T1000 (cell line): ENCODE measurements at regions not wholly inside any gene's neighbourhood (a gene's known extent, or its start where the extent isn't known, plus 50 kb on each side); places are given as distances from the start of the nearest gene placed in this dataset.

ENCODE experiments used
- DNase-seq: peaks from one replicate; lab custom pipeline; 2025; ENCODE audit warnings: mixed read lengths; lab: John Stamatoyannopoulos, UW

DNA sequence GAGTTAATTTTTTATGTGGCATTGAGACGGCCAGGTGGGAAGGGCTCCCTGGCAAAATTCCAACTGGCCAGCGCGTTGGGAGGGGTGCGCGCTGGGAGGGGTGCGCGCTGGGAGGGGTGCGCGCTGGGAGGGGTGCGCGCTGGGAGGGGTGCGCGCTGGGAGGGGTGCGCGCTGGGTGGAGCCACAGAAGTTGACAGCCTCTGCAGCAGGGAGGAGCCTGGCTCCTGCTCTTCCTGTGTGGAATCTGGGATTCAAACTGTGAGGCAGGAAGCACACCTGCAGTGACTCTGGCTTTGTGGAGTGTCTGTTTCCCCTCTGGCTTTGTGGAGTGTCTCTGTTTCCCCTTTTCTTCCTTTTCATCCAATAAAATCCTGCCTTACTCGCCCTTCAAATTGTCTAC is 147.9 kb upstream of the CBLN2 start:
- DNase-seq: no peak

DNA sequence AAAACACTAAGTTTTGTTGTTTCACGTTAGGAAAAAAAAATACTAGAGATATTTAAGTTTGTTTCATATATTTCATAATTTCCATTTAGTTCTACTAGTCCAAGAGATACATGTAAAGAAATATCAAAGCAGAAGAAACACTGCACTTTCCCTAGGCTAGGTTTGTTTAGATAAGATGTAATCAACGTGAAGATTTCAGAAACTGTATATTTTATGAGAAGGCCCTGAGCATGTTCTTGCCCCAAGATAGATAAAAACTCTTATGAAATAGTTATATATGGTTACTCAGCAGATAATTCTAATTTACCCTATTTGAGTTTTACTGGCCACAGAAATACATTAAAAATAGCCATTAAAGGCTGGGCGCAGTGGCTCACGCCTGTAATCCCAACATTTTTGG is 143.6 kb upstream of the CBLN2 start:
- no peak for DNase-seq

DNA sequence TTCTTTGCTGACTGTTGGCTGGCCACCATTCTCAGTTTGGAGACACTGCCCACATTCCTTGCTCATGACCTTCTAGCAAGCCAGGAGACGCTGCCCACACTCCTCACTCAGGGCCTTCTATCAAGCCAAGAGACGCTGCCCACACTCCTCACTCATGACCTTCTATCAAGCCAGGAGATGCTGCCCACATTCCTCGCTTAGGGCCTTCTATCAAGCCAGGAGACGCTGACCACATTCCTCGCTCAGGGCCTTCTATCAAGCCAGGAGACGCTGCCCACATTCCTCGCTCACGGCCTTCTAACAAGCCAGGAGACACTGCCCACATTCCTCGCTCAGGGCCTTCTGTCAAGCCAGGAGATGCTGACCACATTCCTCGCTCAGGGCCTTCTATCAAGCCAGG is 131.3 kb upstream of the CBLN2 start:
- no peak for DNase-seq

DNA sequence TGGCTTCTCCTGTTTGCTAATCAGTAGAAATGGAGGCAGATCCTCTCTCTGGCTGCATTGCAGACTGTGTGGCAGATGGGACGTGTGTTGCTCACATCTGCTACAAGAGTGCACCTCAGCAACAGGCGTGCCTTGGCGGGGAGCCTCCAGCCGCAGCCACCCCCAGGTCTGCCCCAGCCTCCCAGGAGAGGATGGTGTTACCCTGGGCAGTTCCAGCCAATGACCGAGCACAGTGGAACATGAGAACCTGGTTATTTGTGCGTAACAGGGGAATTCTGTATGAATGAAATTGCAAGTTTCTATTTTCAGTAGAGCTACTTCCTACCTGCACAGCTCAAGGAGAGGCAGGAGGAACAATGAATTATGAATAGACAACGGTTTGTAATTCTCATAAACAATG is 130.6 kb upstream of the CBLN2 start:
- DNase-seq: no peak

DNA sequence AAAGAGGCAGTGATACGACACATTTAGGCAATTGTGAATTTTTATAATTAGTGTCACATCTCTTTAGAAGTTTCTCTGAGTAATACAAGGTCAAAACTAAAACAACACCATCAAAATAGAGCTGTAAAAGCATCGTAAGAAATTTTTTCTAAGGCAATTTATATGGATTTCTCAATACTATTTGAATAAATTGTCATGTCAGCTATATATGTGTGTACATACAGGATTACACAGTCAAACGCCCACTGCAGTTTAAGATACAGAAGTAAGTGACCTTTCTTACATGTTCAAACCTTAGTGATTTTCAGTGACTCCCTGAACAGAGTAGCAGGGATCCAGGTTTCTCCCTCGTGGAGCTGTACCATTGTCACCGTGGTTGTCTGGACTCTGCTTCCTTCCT is 129.1 kb upstream of the CBLN2 start:
- DNase-seq: no peak

DNA sequence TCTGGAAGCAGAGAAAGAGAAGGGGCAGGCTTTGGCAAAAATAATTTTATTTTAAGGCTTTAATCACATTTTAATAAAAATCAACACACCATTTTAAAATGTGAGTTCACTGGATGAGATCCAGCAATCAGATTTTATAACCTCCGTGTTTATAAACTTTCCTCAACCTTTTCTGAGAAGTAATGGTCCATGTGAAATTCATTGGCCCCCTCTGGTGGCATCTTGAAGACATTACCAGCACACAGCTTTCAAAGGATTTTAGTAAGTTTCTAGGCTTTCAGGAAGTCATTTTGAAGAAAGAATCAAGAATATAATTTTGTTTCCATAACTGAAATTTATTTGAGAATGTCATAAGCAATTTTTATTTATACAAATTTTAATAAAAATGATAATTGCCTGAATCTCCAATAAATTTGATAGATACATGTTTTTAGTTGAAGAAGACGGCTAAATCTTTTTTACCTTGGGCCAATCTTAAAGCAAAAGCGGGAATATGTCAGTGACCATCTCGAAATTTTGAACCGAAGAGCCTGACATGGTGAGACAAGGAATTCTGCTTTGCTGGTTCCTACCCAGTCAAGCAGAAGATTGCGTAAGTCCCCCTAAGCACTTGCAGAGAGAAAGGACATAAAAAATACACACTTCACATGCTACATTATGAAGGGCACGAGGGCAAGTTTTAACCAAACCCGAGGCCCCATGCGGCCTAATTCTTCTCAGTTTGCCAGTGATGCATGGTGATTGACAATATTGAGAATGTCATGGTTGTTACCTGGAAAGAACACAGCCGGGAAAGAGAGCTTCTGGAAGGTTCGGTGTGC is 128.4 kb upstream of the CBLN2 start:
- no peak for DNase-seq

DNA sequence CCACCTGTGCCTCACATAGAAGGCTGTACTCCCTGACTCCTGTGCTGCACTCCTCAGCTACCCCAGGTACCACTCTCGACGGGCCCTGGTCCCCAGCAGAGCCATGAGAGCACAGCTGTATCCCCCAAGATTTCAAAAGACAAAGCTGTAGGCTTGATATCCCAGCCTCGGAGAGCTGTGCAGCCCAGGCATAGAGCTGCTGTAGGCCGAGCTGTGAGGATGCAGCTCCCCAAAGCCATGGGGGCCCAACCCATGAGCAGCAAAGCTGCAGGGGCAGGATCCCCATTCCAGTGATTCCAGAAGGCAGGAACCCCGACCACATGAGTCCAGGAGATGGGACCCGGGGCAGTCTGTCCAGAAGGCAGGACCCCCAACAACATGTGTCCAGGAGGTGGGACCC is 123.8 kb upstream of the CBLN2 start:
- no peak for DNase-seq

DNA sequence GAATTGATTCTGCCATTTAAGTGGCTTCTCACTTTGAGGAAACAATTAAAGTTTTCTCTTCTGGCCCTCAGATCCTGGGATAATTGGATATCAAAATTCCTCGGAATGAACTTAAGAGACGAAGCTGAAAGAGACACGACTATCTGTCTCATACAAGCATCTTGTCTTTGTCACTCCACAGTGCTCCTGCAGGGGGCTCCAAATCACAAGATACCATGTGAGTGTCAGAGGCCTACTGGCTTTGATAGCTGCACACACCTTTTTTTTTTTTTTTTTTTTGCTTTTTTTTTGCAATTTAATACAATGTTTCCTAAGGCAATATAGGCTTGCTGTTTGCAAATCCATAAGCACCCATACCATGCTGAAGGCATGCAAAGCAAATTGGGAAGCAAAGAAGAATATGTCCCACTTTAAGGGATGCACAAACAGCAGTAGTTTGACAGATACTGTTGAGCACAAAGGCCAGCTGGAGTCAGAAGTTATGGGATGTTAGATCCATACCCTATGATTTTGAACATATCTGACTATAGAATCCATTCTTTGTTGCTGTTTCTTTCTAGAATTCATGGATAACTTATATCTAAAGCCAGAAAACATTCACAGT is 109.0 kb upstream of the CBLN2 start:
- no peak for DNase-seq

DNA sequence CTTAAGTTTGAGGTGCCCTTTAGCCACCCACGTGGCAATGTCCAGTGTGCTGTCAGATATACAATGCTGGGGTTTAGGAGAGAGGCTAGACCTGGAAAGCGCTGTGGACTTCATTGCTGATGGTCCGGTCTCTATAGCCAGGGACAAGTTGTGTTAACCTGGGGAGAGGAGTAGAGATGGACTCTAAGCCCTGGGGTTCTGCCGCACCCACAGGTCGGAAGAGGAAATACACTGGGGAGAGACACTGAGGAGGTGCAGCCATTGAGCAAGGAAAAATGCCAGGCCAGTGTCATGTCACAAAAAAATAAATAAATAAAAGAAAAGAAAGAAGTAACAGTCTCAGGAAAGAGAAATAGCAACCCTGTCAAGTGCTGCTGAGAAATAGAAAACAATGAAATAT is 106.9 kb upstream of the CBLN2 start:
- no peak for DNase-seq

DNA sequence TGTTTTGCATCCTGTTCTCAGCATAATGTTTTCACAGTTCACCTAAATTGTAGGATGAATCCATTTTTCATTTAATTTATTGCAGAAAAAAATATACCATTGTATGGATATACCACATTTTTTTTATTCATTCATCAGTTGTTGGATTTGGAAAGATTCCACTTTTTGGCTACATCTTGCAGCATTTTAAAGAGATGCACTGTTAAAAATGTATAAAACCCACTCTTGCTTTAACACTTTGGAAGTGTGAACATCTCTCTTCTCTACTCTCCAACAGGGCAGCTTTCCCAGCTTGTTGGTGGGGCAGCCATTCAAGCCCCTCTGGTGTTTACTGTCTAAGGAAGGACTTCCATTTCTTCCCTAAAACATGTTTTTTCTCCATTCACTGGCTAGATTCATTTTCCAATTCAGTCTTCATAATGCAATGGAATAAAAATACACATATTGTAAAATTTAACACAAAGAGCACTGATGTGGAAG is 104.4 kb upstream of the CBLN2 start:
- no peak for DNase-seq

DNA sequence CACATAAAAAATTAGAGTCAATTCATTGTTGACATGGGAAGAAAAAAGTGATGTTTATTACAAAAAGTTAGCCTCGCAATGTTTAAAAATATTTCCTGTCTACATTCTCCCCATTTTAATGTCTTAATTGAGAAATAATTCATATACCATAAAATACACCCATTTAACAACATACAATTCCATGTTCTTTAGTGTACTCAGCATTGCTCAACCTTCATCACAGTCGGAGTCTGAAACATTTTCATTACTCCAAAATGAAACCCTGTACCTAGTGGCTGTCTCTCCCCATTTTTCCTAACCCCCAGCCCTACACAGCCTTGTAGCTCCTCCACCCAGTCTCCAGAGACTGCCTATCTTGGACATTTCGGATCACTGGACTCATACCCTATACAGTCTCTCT is 103.9 kb upstream of the CBLN2 start:
- no peak for DNase-seq

DNA sequence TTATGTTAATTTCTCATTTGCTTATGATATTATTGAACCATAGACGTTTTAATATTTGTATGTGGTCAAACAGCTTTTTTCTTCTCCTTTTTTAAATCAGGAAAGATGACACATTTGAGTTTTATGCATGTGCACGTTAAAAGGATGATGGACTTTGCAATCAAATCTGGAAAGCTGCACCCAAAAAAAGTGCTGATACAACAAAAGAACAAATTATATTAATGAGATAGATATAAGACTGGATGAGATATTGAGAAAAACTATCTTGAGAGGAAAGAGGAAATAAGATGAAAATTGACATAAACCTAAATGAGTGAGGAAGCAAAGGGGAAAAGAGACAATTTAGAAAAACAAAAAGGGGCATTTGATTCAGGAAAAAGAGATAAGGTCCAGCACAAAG is 96.4 kb upstream of the CBLN2 start:
- DNase-seq: no peak

DNA sequence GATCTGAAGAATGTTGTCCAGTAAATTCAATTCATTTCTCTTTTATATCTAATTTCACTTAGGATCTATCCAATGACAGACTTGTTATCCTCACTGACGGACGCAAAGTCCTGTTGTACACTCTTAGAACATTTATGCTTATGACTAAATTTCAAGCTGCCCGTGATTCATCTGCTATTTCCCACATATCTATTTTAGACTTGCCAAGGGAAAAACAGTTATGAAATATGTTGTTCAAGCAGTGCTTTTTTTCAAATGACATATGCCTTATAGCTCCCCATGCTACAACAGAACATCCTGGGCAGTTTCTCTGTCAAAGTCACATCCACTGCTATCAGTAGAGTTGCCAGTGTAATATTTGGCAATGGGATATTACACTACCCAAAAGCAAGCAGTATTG is 94.2 kb upstream of the CBLN2 start:
- DNase-seq: no peak

DNA sequence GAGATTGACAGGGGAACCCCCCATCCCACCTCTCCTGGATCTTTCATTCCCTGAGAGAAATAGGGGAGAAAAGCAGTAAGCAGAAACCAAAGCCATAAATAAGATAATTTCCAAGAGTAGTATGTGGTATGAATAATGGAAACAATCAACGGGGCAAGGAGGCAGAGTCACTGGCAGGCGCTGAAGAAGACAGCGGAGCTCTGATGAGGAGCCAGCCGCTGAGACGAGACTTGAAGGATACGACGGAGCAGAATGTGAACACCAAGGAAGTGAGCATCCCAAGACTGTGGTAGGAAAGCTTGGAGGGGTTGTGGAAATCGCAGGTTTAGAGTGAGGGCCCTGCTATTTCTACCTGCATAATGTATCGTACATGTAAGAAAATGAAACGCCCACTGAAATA is 93.6 kb upstream of the CBLN2 start:
- no peak for DNase-seq

DNA sequence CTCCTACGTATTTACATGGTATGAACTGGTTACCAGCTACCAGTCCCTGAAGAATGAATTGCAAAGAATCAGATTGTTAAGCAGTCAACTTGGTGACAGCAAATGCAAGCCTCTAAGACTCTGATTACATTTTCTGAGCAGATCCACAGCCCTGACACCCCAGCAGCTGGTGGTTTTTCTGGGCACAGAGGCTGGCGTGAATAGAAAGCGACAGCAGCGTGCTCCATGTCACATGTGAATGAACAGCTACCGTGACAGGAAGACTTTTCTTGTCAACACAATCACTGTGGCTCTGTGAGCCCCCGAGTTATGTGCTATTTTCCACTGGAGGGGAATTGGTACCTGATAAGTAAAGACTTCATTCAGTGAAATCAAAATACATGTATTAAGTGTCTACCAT is 93.2 kb upstream of the CBLN2 start:
- no peak for DNase-seq

DNA sequence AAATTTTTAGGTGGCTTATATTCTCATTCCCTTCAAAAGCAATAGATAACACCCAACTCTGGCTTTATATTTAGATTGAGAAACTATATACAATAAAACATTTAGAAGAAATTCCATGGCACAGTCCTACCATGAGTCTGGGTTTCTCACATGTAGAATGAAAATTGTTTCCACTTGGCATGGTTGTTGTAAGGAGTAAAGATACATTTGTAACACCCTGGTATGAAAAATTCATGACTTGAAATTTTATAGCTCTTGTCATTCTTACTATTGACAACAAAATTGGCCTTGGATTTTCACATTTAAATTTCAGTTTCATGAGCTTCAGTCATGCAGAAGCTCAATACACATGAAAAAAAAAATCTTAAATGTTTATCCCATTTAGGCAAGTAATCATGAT is 92.5 kb upstream of the CBLN2 start:
- no peak for DNase-seq

DNA sequence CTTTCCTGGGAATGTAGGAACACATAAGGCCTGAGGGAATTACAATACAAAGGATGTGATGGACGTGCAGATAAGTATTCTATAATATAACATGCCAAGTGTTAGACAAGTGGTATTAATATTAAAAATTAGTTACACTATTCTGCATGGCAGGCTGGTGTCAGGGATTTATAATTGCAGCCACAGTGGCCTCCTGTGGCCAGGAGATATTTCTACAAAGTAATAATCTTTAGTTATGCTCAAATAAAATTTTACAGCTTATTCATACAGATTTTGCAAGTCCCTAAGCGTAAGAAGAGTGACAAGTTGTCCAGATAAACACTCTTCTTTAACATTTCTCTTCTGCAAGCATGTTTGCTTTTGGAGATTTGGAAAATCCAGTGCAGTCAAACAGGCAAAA is 90.4 kb upstream of the CBLN2 start:
- DNase-seq: no peak

DNA sequence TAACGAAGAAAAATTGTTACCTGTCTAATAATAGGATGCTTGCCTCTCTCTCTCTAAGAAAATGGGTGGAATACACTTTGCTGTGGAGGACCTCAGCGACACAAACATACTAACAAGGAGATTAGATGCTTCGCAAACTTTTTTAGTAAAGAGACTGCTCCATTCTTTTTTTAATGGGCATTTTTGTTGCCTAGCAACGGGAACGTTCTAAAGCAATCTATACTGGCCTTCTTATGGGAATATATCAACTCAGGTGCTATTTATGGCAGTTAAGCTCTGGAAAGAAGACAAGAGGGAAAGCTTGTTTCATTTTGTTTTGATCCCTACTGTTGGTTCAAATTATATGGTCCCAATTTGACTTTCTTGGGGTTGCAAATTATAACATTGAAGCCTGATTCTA is 86.8 kb upstream of the CBLN2 start:
- no peak for DNase-seq

DNA sequence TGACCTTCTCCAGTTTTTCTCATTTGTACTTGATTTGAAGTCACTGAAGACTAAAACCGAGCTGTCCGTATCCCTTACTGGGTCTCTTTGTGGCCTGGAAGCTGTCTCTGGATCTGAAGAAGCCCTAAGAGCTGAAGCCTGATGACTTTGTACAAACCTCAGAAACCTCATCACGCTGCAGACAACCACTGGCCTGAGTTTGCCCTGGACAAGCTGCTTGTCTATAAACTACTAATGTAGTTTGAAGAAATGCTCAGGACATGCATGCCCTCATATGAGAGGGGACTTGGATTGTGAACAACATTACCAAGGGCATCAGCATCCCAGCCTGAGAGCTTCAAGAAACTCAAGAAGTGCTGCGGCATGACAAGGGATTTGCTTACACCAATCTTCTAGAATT is 79.3 kb upstream of the CBLN2 start:
- DNase-seq: no peak

DNA sequence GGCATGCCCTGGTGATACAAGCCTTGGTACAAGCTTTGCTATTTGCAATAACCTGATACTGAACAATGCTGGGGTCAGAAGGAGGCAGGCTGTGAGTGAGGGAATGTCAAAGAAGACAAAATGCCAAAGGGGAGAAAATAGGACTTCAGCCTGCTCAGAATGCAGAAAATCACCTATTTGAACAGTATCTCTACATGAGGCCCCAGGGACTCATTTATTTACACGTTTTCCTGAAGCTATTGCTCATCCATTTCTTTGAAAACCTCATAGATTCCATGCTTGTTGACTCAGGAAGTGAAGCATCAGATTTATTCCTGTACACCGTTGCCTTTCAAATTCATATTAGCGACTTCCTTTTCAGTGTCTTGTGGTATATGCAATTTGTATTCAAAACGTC is 69.4 kb upstream of the CBLN2 start:
- DNase-seq: peak; percentile 1

DNA sequence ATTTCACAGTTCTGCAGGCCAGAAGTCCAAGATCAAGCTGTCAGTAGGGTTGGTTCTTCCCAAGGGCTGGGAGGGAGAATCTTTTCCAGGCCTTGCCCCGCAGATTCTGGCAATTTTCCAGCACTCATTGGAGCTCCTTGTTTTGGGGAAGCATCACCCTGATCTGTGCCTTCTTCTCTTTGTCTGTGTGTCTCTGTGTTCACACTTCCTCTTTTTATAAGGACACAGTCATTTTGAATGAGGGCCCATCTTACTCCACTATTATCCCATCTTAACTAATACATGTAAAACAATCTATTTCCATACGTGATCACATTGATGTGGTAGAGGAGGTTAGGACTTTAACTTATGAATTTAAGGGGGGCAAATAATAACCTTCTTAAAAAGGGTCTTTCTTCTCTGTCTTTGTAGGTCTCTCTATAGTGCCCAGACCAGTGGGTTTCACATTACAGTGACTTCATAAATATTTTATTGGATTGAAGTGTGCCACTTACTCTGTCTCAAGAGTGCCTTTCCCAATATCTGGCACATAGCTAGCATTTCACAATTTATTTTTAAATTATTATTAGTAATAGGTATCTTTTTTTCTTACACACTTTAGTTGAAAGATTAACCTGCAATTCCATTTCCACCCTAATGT is 68.9 kb upstream of the CBLN2 start:
- no peak for DNase-seq

DNA sequence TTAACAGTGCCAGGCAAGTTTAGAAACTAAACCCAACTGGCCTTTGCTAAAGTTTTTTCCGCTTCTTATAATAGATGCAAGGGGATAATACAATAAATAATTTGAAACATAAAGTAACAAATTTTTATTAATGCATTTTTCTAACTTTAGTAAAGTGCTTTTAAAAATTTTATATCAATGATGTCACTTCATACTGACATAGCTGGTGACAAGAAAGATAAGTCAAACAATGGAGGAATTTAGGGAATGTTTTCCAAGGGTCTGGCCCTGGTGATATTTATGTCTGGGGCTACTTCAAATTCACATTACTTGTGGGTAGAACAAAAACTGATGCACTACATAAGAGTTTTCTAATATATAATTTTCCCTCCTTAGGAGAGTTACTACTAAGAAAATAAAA is 61.2 kb upstream of the CBLN2 start:
- no peak for DNase-seq

DNA sequence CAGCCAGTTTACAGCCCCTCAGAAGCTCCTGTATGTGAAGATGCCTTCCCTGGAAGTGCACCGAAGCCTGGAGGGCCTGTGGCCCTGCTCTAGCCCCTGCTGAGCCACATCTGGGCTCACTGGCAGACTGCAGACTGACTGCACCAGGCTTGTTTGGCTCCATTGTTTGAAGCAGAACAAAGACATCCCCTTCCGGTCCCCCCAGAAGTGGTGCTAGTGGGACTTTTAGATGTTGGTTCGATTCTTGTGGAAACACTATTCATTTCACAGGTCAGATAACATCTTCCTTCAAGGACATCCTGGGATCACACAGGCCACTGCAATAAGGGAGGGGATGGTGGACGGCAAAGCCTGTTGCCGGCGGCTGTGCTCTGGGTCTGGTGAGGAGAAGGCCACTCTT is 57.8 kb upstream of the CBLN2 start:
- DNase-seq: no peak
